CD4-positive, alpha-beta T cell treated with Interleukin-10 for 1 hour (primary cell): ENCODE measurements at regions not wholly inside any gene's neighbourhood (a gene's known extent, or its start where the extent isn't known, plus 50 kb on each side); places are given as distances from the start of the nearest gene placed in this dataset.
"Not testable (repeated sequence)": the region's sequence is repeated elsewhere in the genome, so short reads cannot be mapped to it uniquely, and the experiment has no call there.

Experiments
- DNase-seq: peaks from one replicate; pipeline ENCODE4 v3.0.0-alpha.2; 2020

DNA sequence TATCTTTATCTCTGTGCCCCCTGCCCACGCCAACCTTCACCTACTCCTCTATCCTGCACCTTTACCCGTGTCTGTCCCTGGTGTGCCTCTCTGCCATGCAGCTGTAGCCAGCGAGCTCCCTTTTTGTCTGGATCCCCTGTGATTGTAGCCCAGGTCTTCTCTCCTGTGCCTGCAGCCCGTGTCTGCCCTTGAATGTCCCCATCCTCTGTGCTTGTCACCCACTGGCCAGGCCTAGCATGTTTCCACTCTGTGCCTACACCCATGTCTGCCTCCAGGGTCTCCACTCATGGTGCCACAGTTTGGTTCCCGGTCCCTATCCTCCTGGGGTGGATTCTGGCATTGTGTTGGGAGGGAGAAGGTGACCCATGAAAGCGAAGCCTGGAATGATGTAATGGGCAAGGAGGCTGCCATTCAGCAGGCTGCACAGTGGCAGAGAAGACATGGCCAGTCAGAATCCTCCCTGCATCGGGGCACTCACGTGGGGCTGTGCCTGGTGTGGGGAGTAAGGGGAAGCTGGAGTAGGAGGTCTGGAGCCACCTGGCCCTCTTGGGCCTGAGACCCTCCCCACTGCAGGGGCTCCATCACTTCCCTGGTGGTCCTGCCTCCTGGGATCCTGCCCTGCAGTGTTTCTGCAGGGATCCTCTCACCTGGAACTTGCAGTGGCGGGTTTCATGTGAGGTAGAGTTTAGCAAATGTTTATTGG, 101.0 kb downstream of the GOSR1 start:
- DNase-seq, result not testable (repeated sequence)
